ENCODE measurements at regions not wholly inside any gene's neighbourhood (a gene's known extent, or its start where the extent isn't known, plus 50 kb on each side); places are given as distances from the start of the nearest gene placed in this dataset.

GRCh38 chr4:53776141-53776540 is 184.9 kb upstream of the LNX1 start:
- no peak for DNase-seq

GRCh38 chr4:53775381-53775780 is 184.1 kb upstream of the LNX1 start:
- DNase-seq: no peak

- no peak for DNase-seq
Observed at GRCh38 chr4:53771326-53771725, 180.0 kb upstream of the LNX1 start.

- DNase-seq: no peak
Observed at GRCh38 chr4:53767482-53767881, 176.2 kb upstream of the LNX1 start.

GRCh38 chr4:53764761-53765490 is 173.6 kb upstream of the LNX1 start:
- DNase-seq: no peak

GRCh38 chr4:53763813-53764597 is 172.7 kb upstream of the LNX1 start:
- DNase-seq: no peak

- DNase-seq: no peak
Observed at GRCh38 chr4:53755656-53756055, 164.4 kb upstream of the LNX1 start.

GRCh38 chr4:53752124-53752523 is 160.8 kb upstream of the LNX1 start:
- DNase-seq: no peak

- no peak for DNase-seq
Observed at GRCh38 chr4:53748328-53748772, 157.1 kb upstream of the LNX1 start.

- DNase-seq: no peak
Observed at GRCh38 chr4:53747401-53747800, 156.1 kb upstream of the LNX1 start.

- DNase-seq: no peak
Observed at GRCh38 chr4:53744446-53745160, 153.3 kb upstream of the LNX1 start.

GRCh38 chr4:53734584-53735353 is 143.5 kb upstream of the LNX1 start:
- no peak for DNase-seq

GRCh38 chr4:53734182-53734581 is 142.9 kb upstream of the LNX1 start:
- DNase-seq: no peak

- no peak for DNase-seq
Observed at GRCh38 chr4:53732661-53733060, 141.4 kb upstream of the LNX1 start.

GRCh38 chr4:53730031-53730805 is 138.9 kb upstream of the LNX1 start:
- no peak for DNase-seq

GRCh38 chr4:53722110-53722509 is 130.8 kb upstream of the LNX1 start:
- no peak for DNase-seq

- DNase-seq: no peak
Observed at GRCh38 chr4:53721263-53721662, 130.0 kb upstream of the LNX1 start.

GRCh38 chr4:53720776-53721175 is 129.5 kb upstream of the LNX1 start:
- DNase-seq: no peak

- DNase-seq: no peak
Observed at GRCh38 chr4:53717064-53717549, 125.8 kb upstream of the LNX1 start.

- no peak for DNase-seq
Observed at GRCh38 chr4:53716471-53717063, 125.3 kb upstream of the LNX1 start.

All from right lung (tissue), 2 donors.